GM19023 (cell line): ENCODE measurements at regions not wholly inside any gene's neighbourhood (a gene's known extent, or its start where the extent isn't known, plus 50 kb on each side); places are given as distances from the start of the nearest gene placed in this dataset.

Source experiments
- ATAC-seq: cut with Tn5 transposase; IDR thresholded peaks from one replicate; pipeline ENCODE4 v1.9.1; 2021; ENCODE audit warnings: mild to moderate bottlenecking, moderate library complexity; ENCODE audit not compliant: unreplicated experiment

GRCh38 chr7:41834805-41835694 lies 132.2 kb upstream of the INHBA start:
- no peak for ATAC-seq

- no peak for ATAC-seq
Measured at GRCh38 chr7:41832941-41833340, 130.1 kb upstream of the INHBA start.

- no peak for ATAC-seq
Measured at GRCh38 chr7:41830271-41830670, 127.4 kb upstream of the INHBA start.

GRCh38 chr7:41828911-41829310 lies 126.0 kb upstream of the INHBA start:
- ATAC-seq, result no peak

- no peak for ATAC-seq
Measured at GRCh38 chr7:41826641-41827040, 123.8 kb upstream of the INHBA start.

DNA sequence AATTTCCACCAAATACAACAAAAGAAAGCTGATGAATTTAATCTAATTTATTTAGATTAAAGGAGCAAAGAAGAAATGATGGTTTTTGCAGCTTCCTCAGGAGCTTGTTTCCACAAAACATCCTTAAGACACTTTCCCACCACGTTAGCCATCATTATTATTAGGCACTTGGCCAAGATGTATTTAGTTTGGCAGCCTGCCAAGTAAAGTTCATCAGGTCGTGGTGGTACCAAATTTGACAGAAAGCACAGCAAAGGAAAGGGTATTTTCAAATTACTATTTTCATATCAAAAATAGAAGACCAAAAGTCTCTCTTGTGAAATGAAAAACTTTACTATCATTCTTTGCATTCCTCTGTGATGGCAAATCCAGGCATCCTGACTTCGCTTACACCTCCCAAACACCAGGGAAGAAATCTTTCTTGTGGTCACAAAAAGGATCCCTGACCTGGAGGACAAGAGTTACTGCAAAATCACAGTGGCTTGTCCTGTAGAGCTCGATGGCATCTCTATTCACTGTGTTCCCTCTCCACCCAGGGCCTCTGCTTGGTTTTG lies 123.1 kb upstream of the INHBA start:
- ATAC-seq, result no peak

- ATAC-seq, result no peak
Measured at GRCh38 chr7:41824284-41824683, 121.4 kb upstream of the INHBA start.

- no peak for ATAC-seq
Measured at GRCh38 chr7:41822259-41822817, 119.4 kb upstream of the INHBA start.

- no peak for ATAC-seq
Measured at GRCh38 chr7:41821521-41822213, 118.8 kb upstream of the INHBA start.

DNA sequence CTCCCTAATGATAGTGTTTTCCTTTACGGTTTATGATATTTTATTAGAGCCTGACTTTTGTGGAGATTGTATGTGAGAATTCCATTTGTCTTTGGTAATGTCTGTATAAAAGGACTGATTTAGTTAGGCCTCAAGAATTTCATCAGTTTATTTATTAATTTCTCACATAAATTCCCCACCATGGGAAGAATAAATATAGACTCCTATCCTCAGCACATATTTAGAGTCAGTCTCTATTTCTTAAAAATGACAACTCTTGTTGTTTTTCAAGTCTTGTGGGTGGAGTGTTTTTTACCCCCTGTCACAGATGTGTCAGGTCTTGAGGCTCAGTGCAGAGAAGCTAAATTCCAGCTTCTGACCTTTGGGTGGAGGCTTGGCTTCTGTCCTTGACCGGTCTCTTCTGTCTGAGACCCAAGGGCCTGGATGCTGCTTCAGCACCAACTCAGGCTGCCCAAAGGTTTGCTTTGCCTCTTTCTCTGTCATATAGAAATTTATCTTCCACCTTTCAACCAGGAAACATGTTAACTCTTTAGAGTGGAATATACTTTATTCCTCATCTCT lies 117.3 kb upstream of the INHBA start:
- ATAC-seq, result no peak

DNA sequence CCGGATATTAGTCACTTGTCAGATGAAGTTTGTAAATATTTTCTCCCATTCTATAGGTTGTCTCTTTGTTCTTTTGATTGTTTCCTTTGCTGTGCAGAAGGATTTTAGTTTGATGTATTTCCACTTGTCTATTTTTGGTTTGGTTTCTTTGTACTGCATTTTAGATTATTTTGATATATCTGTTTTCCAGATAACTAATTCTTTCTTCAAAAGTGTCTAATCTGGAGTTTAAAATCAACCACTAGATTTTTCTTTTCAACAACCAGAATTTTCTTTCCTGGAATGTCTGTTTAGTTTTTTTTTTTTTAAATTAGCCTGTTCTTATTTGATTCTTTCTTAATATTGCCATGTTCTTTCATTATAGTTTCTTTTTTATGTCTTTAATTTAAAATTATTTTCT lies 116.8 kb upstream of the INHBA start:
- no peak for ATAC-seq

DNA sequence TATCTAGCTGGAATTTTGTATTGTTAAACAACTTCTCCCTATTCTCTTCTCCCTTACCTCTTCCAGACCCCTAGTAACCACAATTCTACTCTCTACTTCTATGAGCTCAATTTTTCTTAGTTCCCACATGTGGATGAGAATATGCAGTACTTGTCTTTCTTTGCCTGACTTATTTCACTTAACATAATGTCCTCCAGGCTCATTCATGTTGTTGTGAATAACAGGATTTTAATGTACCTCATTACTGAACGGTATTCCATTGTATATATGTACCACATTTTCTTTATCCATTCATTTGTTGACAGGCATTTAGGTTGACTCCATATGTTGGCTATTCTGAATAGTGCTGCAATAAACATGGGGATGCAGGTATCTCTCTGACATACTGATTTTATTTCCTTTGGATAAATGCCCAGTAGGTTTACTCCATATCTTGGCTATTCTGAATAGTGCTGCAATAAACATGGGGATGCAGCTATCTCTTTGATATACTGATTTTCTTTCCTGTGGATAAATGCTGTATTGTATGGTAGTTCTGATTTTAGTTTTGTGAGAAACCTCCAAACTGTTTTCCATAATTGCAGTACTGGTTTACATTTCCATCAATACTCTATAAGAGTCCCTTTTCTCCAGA lies 116.0 kb upstream of the INHBA start:
- ATAC-seq, result no peak

GRCh38 chr7:41817386-41817785 lies 114.5 kb upstream of the INHBA start:
- peak; percentile 55 for ATAC-seq

DNA sequence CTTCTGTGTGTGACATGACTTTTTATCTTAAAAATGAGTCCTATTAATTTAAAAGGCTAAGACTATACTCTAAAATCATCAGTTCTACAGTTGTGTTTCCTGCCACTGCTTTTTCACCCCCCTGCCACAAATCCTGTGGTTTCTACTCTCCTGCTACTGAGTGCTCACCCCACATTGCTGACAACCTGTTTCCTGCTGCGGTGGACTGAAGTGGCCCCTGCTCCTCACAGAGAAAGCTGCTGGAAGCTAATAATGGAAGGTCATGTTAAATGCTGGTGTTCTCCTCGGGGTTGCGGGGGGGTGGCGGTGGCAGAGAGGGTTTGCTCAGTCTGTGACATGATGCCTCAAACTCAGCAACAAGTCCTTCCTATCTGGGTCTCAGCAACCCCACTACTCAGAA lies 113.2 kb upstream of the INHBA start:
- ATAC-seq, result no peak

- no peak for ATAC-seq
Measured at GRCh38 chr7:41814888-41815287, 112.0 kb upstream of the INHBA start.

DNA sequence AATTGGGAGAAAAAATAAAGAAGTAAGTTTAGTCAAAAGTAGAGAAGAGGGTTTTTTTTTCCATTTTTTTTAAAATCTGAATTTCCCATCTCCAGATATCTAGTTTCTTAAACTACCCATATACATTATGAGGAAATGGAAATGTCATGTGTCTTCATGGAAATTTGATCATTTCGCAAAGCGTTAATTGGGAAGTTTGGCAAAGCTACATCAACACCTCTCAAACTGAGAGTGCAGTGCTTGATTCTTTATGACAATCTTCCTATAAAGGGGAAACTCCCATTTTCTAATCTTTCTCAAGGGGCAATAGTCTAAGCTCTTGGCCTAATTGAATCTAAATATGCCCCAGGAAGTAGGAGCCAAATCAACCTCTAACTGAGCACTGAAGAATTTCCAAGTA lies 110.4 kb upstream of the INHBA start:
- ATAC-seq, result no peak

GRCh38 chr7:41811941-41812340 lies 109.1 kb upstream of the INHBA start:
- ATAC-seq, result no peak

- ATAC-seq, result peak; percentile 94
Measured at GRCh38 chr7:41809940-41810576, 107.2 kb upstream of the INHBA start.

DNA sequence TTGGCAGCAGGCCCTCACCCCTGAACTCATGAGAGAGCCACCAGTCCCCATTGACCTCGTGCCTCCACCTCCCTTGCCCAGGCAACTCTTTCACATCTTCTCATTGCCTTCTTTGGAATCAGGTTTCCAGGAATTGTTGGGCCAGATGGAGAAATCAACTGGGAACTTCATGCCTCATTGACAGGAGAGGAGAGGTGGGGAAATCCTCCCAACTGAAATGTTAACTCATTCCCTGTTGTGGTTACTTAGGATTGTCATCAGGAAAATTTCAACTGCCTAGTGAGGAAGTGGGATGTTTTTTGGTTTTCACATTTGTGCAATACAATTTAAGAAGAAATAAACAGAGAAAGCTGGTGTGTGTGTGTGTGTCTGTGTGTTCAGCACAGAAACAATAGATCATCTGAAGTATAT lies 106.6 kb upstream of the INHBA start:
- no peak for ATAC-seq

GRCh38 chr7:41809116-41809515 lies 106.2 kb upstream of the INHBA start:
- no peak for ATAC-seq
